Parathyroid adenoma (tissue), 2 donors: ENCODE measurements at regions not wholly inside any gene's neighbourhood (a gene's known extent, or its start where the extent isn't known, plus 50 kb on each side); places are given as distances from the start of the nearest gene placed in this dataset.

Experiments
- H2AFZ ChIP-seq: fragments of 300-600 bp; sonication (generic); one replicate; pipeline ENCODE4 v1.7.0; 2017; ENCODE audit warnings: antibody characterized with exemption, mild to moderate bottlenecking
- H3K27ac ChIP-seq: fragments of 300-600 bp; sonication (generic); one replicate; pipeline ENCODE4 v1.7.0; 2017
- H3K27me3 ChIP-seq: fragments of 300-600 bp; sonication (generic); one replicate; pipeline ENCODE4 v1.7.0; 2017; ENCODE audit warnings: low read length; ENCODE audit not compliant: control insufficient read depth, insufficient read depth
- H3K36me3 ChIP-seq: fragments of 300-600 bp; sonication (generic); one replicate; pipeline ENCODE4 v1.7.0; 2017; ENCODE audit warnings: low read length; ENCODE audit not compliant: control insufficient read depth, insufficient read depth
- H3K4me1 ChIP-seq: fragments of 300-600 bp; sonication (generic); one replicate; pipeline ENCODE4 v1.7.0; 2017; ENCODE audit warnings: control low read depth
- H3K4me2 ChIP-seq: fragments of 300-600 bp; sonication (generic); one replicate; pipeline ENCODE4 v1.7.0; 2017; ENCODE audit warnings: low read length
- H3K4me3 ChIP-seq: fragments of 300-600 bp; sonication (generic); one replicate; pipeline ENCODE4 v1.7.0; 2017; ENCODE audit warnings: low read depth, low read length
- H3K79me2 ChIP-seq: fragments of 300-600 bp; sonication (generic); one replicate; pipeline ENCODE4 v1.7.0; 2017; ENCODE audit warnings: control low read depth
- H3K9ac ChIP-seq: fragments of 300-600 bp; sonication (generic); one replicate; pipeline ENCODE4 v1.7.0; 2017; ENCODE audit warnings: mild to moderate bottlenecking
- H3K9me3 ChIP-seq: fragments of 300-600 bp; sonication (generic); one replicate; pipeline ENCODE4 v1.7.0; 2017; ENCODE audit warnings: low read length; ENCODE audit not compliant: control insufficient read depth
- TF ChIP-seq, protein P1 (sequence below): fragments of 300-600 bp; sonication (generic); IDR thresholded peaks from one replicate; pipeline ENCODE4 v1.7.0; 2017; ENCODE audit warnings: antibody characterized with exemption, mild to moderate bottlenecking
- donor health status: primary hyperparathyroidism.

DNA sequence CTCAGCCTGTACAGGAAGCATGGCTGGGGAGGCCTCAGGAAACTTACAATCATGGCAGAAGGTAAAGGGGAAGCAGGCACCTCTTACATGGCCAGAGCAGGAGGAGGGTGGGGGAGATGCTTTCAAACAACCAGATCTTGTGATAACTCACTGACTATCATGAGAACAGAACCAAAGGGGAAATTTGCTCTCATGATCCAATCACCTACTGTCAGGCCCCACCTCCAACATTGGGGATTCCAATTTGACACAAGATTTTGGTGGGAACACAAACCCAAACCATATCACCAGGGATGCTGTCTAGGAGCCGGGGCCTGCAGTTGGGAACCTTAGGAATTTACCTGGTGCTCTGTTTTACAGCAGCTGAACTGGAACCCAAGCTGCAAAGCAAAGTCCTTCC lies 191.1 kb upstream of the CITED2 start:
- TF ChIP-seq, protein P1, sequence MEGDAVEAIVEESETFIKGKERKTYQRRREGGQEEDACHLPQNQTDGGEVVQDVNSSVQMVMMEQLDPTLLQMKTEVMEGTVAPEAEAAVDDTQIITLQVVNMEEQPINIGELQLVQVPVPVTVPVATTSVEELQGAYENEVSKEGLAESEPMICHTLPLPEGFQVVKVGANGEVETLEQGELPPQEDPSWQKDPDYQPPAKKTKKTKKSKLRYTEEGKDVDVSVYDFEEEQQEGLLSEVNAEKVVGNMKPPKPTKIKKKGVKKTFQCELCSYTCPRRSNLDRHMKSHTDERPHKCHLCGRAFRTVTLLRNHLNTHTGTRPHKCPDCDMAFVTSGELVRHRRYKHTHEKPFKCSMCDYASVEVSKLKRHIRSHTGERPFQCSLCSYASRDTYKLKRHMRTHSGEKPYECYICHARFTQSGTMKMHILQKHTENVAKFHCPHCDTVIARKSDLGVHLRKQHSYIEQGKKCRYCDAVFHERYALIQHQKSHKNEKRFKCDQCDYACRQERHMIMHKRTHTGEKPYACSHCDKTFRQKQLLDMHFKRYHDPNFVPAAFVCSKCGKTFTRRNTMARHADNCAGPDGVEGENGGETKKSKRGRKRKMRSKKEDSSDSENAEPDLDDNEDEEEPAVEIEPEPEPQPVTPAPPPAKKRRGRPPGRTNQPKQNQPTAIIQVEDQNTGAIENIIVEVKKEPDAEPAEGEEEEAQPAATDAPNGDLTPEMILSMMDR = no peak
- no peak overlapping the region for H3K9ac ChIP-seq
- H2AFZ ChIP-seq = peak overlapping the region; percentile 42
- H3K79me2 ChIP-seq = no peaks in the 10 kb centered on the region
- no peaks in the 10 kb centered on the region for H3K27me3 ChIP-seq
- H3K4me2 ChIP-seq = no peak overlapping the region
- H3K4me3 ChIP-seq = no peak overlapping the region
- H3K36me3 ChIP-seq = no peaks in the 10 kb centered on the region
- H3K9me3 ChIP-seq = no peaks in the 10 kb centered on the region
- peaks cover 22% of the 10 kb centered on the region for H3K4me1 ChIP-seq
- no peak overlapping the region for H3K27ac ChIP-seq

DNA sequence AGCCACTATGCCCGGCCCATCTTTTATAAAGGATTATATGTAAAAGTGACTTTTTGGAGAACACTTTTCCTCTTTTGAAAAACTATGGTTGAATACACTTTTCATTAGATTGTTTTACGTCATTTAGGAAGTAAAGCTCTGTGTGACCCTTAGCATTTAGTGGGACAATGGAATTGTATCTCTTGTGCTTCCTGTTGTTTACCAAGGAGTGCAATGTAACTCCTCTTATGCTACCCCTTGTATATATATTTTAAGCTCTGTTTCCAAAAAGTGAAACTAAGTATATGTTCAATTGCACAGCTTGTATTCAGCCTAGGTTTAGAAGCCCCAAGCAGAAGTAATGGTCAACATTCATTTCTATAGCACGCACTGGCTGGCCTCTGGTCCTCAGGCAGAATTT lies 183.1 kb upstream of the CITED2 start:
- H3K79me2 ChIP-seq = no peaks in the 10 kb centered on the region
- no peak overlapping the region for H3K9ac ChIP-seq
- no peaks in the 10 kb centered on the region for H3K27me3 ChIP-seq
- no peak overlapping the region for H3K4me3 ChIP-seq
- H3K4me2 ChIP-seq = no peak overlapping the region
- H3K36me3 ChIP-seq = no peaks in the 10 kb centered on the region
- no peak overlapping the region for H2AFZ ChIP-seq
- no peaks in the 10 kb centered on the region for H3K4me1 ChIP-seq
- TF ChIP-seq, protein P1 = no peak
- H3K27ac ChIP-seq = no peak overlapping the region
- no peaks in the 10 kb centered on the region for H3K9me3 ChIP-seq

DNA sequence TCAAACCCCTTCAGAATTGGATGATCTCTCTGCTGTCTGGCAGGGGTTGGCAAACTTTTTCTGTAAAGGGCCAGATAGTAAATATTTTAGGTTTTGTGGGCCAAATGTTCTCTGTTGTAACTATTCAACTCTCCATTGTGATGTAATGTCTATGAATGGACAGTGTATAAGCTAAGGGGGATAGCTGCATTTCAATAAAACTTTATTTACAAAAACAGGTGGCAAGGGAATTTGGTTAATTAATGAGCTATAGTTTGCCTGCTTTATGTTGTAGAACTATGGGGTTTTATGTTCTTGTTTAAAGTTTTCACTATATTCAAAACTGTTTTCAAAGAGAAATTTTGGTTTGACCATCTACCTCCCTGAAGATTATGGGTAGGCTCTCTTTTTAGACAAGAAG lies 182.1 kb upstream of the CITED2 start:
- Histone ChIP-seq H3K4me1 (no peaks in the 10 kb centered on the region), H3K9me3 (no peaks in the 10 kb centered on the region), H3K4me2 (no peak overlapping the region), H3K27ac (no peak overlapping the region), H3K4me3 (no peak overlapping the region), H3K27me3 (no peaks in the 10 kb centered on the region), H3K79me2 (no peaks in the 10 kb centered on the region), H3K9ac (no peak overlapping the region), H3K36me3 (no peaks in the 10 kb centered on the region), H2AFZ (no peak overlapping the region)
- TF ChIP-seq, protein P1 = no peak

DNA sequence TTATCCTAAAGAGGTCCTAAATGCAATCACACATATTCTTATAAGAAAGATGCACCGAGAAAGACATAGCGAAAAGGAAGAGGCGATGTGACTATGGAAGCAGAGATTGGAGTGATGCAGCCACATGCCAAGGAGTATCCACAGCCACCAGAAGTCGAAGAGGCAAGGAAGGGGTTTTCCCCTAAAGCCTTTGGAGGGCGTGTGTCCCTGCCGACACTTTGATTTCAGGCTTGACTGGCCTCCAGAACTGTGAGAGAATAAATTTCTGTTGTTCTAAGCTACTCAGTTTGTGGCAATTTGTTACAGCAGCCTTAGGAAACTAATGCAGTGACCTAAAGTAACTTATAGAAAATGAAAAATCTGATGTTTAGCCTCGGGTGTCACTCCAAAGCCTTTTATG lies 179.5 kb upstream of the CITED2 start:
- no peak overlapping the region for H3K27ac ChIP-seq
- no peak overlapping the region for H3K9ac ChIP-seq
- no peak overlapping the region for H3K4me3 ChIP-seq
- no peaks in the 10 kb centered on the region for H3K9me3 ChIP-seq
- H3K4me1 ChIP-seq = peaks cover 6% of the 10 kb centered on the region
- no peaks in the 10 kb centered on the region for H3K79me2 ChIP-seq
- TF ChIP-seq, protein P1 = no peak
- H3K36me3 ChIP-seq = no peaks in the 10 kb centered on the region
- no peak overlapping the region for H3K4me2 ChIP-seq
- no peaks in the 10 kb centered on the region for H3K27me3 ChIP-seq
- H2AFZ ChIP-seq = no peak overlapping the region

DNA sequence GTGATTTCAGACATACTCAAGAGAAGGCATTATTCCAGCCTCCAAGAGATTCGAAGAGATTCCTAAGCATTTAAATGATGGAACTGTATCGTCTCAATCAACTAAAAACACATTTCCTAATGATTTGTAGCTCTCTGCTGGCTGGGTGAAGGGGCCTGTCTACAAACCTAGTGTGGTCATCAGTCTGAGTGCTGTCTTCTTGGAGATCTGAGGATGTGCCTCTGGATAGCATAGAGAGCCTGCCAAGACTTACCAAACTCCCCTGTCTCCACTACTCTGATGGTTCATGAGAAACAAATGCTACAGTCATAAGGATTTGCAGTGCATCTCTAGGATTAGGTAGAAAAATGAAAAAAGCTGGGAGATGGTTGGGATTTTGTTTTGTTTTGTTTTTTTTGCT lies 176.9 kb upstream of the CITED2 start:
- Histone ChIP-seq H3K27me3 (no peaks in the 10 kb centered on the region), H3K79me2 (no peaks in the 10 kb centered on the region), H3K9me3 (no peaks in the 10 kb centered on the region), H3K4me1 (peaks cover 21% of the 10 kb centered on the region), H3K4me2 (no peak overlapping the region), H3K36me3 (no peaks in the 10 kb centered on the region), H3K9ac (no peak overlapping the region), H2AFZ (no peak overlapping the region), H3K4me3 (no peak overlapping the region), H3K27ac (no peak overlapping the region)
- TF ChIP-seq, protein P1 = no peak
